ENCODE measurements at regions not wholly inside any gene's neighbourhood (a gene's known extent, or its start where the extent isn't known, plus 50 kb on each side); places are given as distances from the start of the nearest gene placed in this dataset.

- TF ChIP-seq CTCF (conservative IDR thresholded peaks at IDR 0.05; ENCODE audit: low read depth in 2 of 2) (no peak), ZNF462 (CRISPR knock-in tag; IDR thresholded peaks at IDR 0.05) (no peak), REST (IDR thresholded peaks at IDR 0.05; ENCODE audit: unreplicated experiment) (no peak), EZH2 (IDR thresholded peaks at IDR 0.05; ENCODE audit: low read depth, unreplicated experiment) (no peak), POLR2AphosphoS5 (IDR thresholded peaks at IDR 0.05; ENCODE audit: low read depth) (no peak), JUNB (IDR thresholded peaks at IDR 0.05; ENCODE audit: unreplicated experiment) (no peak), CREB1 (CRISPR knock-in tag; IDR thresholded peaks at IDR 0.05; ENCODE audit: low read depth) (no peak)
Observed at GRCh38 chr4:134722306-134722705, 520.7 kb upstream of the PABPC4L start.
